HEK293T (cell line): ENCODE measurements at regions not wholly inside any gene's neighbourhood (a gene's known extent, or its start where the extent isn't known, plus 50 kb on each side); places are given as distances from the start of the nearest gene placed in this dataset.

Source experiments
- ARNT ChIP-seq: fragments of 450-650 bp; IDR thresholded peaks from 2 replicates; pipeline ENCODE4 v1.6.1; 2017; ENCODE audit warnings: mild to moderate bottlenecking
- BHLHE40 ChIP-seq: fragments of 450-650 bp; IDR thresholded peaks from 2 replicates; pipeline ENCODE4 v1.6.1; 2016; ENCODE audit warnings: mild to moderate bottlenecking, moderate library complexity, borderline replicate concordance
- CTBP1 ChIP-seq: fragments of 450-650 bp; IDR thresholded peaks from 2 replicates; pipeline ENCODE4 v1.6.1; 2016; ENCODE audit warnings: borderline replicate concordance
- ELF4 ChIP-seq: fragments of 450-650 bp; IDR thresholded peaks from 2 replicates; pipeline ENCODE4 v1.6.1; 2017; ENCODE audit warnings: antibody characterized with exemption
- FOXA1 ChIP-seq: fragments of 450-650 bp; IDR thresholded peaks from 2 replicates; pipeline ENCODE4 v1.6.1; 2016; ENCODE audit warnings: mild to moderate bottlenecking
- FOXK2 ChIP-seq: fragments of 450-650 bp; IDR thresholded peaks from 2 replicates; pipeline ENCODE4 v1.6.1; 2016; ENCODE audit warnings: mild to moderate bottlenecking
- HDGF ChIP-seq: fragments of 450-650 bp; IDR thresholded peaks from 2 replicates; pipeline ENCODE4 v1.6.1; 2017; ENCODE audit warnings: antibody characterized with exemption, borderline replicate concordance
- L3MBTL2 ChIP-seq: fragments of 450-650 bp; conservative IDR thresholded peaks from 2 replicates; pipeline ENCODE4 v1.6.1; 2016; ENCODE audit warnings: mild to moderate bottlenecking
- LEF1 ChIP-seq: fragments of 450-650 bp; IDR thresholded peaks from 2 replicates; pipeline ENCODE4 v1.6.1; 2017; ENCODE audit warnings: mild to moderate bottlenecking, borderline replicate concordance
- NFRKB ChIP-seq: fragments of 450-650 bp; IDR thresholded peaks from 2 replicates; pipeline ENCODE4 v1.6.1; 2016; ENCODE audit warnings: mild to moderate bottlenecking, moderate library complexity
- SP1 ChIP-seq: fragments of 450-650 bp; IDR thresholded peaks from 2 replicates; pipeline ENCODE4 v1.6.1; 2017
- SUZ12 ChIP-seq: fragments of 450-650 bp; IDR thresholded peaks from 2 replicates; pipeline ENCODE4 v1.6.1; 2016; ENCODE audit warnings: mild to moderate bottlenecking
- ZNF384 ChIP-seq: fragments of 450-650 bp; IDR thresholded peaks from 2 replicates; pipeline ENCODE4 v1.6.1; 2016
- TF ChIP-seq, protein P1 (sequence below): fragments of 450-650 bp; IDR thresholded peaks from 2 replicates; pipeline ENCODE4 v1.6.1; 2016

DNA sequence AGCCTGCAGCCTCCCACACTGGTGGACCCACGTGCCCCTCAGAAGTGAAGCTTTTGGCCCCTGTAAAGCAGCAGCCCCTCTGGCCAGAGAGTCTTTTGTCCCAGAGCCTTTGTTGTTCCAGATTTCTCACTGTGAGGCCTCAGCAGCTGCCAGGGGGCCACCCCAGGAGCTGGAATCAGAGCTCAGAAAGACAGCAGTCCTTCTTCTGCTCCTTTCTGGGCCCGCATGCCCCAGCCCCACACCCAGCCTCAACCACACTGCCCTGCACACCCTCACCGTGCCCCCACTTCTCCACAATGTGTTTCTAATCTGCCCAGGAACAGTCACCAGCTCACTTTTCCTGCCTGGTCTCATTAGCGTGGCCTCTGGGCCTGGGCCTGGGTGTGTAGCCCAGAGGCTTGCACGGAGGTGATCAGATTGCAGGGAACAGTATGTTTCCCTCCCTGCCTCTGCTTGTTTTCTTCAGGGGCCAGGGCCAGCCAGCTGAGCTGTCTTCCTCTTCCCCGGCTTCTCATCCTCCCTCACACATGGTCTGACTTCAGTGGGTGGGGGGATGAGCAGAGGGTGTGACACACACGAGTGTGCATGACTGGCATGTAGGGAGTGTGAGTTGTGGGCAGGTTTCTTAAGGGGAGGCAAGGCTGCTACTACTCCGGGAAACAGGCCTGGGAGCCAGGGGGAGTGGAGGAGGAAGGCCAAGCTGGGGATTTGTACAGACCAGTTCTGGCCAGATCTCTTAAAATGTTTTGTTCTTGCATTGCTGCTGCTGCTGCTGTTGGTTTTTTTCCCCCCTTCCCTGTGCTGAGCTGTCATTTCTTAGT, 82.5 kb upstream of the ZNF648 start:
- TF ChIP-seq L3MBTL2: no peak
- TF ChIP-seq NFRKB: no peak
- no peak for TF ChIP-seq LEF1
- TF ChIP-seq CTBP1: no peak
- no peak for TF ChIP-seq BHLHE40
- TF ChIP-seq ELF4: no peak
- TF ChIP-seq SP1: no peak
- no peak for TF ChIP-seq ARNT
- no peak for TF ChIP-seq HDGF
- TF ChIP-seq ZNF384: no peak
- no peak for TF ChIP-seq SUZ12
- TF ChIP-seq FOXK2: no peak
- TF ChIP-seq, protein P1, sequence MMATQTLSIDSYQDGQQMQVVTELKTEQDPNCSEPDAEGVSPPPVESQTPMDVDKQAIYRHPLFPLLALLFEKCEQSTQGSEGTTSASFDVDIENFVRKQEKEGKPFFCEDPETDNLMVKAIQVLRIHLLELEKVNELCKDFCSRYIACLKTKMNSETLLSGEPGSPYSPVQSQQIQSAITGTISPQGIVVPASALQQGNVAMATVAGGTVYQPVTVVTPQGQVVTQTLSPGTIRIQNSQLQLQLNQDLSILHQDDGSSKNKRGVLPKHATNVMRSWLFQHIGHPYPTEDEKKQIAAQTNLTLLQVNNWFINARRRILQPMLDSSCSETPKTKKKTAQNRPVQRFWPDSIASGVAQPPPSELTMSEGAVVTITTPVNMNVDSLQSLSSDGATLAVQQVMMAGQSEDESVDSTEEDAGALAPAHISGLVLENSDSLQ: no peak
- TF ChIP-seq FOXA1: no peak
